Hematopoietic multipotent progenitor cell treated with erythropoietin and hydrocortisone succinate and interleukin-3 and kit ligand, for 15 days (in vitro differentiated cells): ENCODE measurements at regions not wholly inside any gene's neighbourhood (a gene's known extent, or its start where the extent isn't known, plus 50 kb on each side); places are given as distances from the start of the nearest gene placed in this dataset.
"Not testable (repeated sequence)": the region's sequence is repeated elsewhere in the genome, so short reads cannot be mapped to it uniquely, and the experiment has no call there.

Experiments used
- DNase-seq: peaks from one replicate; pipeline ENCODE4 v3.0.0-alpha.2; 2015; ENCODE audit warnings: low spot score

- DNase-seq = no peak
Measured at GRCh38 chr9:108277216-108277615, 578.6 kb downstream of the ACTL7B start.

- no peak for DNase-seq
Measured at GRCh38 chr9:108275906-108276305, 579.9 kb downstream of the ACTL7B start.

GRCh38 chr9:108274971-108275370 lies 580.8 kb downstream of the ACTL7B start:
- DNase-seq = no peak

GRCh38 chr9:108273988-108274387 lies 581.8 kb downstream of the ACTL7B start:
- DNase-seq = no peak

GRCh38 chr9:108272349-108272899 lies 583.4 kb downstream of the ACTL7B start:
- peak; percentile 50 for DNase-seq

- no peak for DNase-seq
Measured at GRCh38 chr9:108271646-108272348, 584.0 kb downstream of the ACTL7B start.

- no peak for DNase-seq
Measured at GRCh38 chr9:108271236-108271635, 584.5 kb downstream of the ACTL7B start.

GRCh38 chr9:108270561-108270960 lies 585.2 kb downstream of the ACTL7B start:
- DNase-seq = no peak

- DNase-seq = no peak
Measured at GRCh38 chr9:108270051-108270450, 585.7 kb downstream of the ACTL7B start.

- DNase-seq = no peak
Measured at GRCh38 chr9:108269371-108269770, 586.4 kb downstream of the ACTL7B start.

- DNase-seq = no peak
Measured at GRCh38 chr9:108265065-108265464, 590.7 kb downstream of the ACTL7B start.

GRCh38 chr9:108264093-108264492 lies 591.7 kb downstream of the ACTL7B start:
- no peak for DNase-seq

GRCh38 chr9:108262836-108263235 lies 593.0 kb downstream of the ACTL7B start:
- no peak for DNase-seq

- DNase-seq = no peak
Measured at GRCh38 chr9:108259917-108260675, 595.7 kb downstream of the ACTL7B start.

GRCh38 chr9:108258640-108259039 lies 597.1 kb downstream of the ACTL7B start:
- no peak for DNase-seq

GRCh38 chr9:108257382-108257781 lies 598.4 kb downstream of the ACTL7B start:
- DNase-seq = no peak

GRCh38 chr9:108254236-108254635 lies 601.5 kb downstream of the ACTL7B start:
- no peak for DNase-seq

GRCh38 chr9:108247391-108247790 lies 608.4 kb downstream of the ACTL7B start:
- DNase-seq = not testable (repeated sequence)

- no peak for DNase-seq
Measured at GRCh38 chr9:108245901-108246300, 609.9 kb downstream of the ACTL7B start.

- DNase-seq = no peak
Measured at GRCh38 chr9:108245331-108245730, 610.5 kb downstream of the ACTL7B start.

- no peak for DNase-seq
Measured at GRCh38 chr9:108244686-108245085, 611.1 kb downstream of the ACTL7B start.

- DNase-seq = no peak
Measured at GRCh38 chr9:108241384-108242073, 614.3 kb downstream of the ACTL7B start.
